NCI-H2171 treated with DMSO at 0.1 percent for 48 hours (cell line): ENCODE measurements at regions not wholly inside any gene's neighbourhood (a gene's known extent, or its start where the extent isn't known, plus 50 kb on each side); places are given as distances from the start of the nearest gene placed in this dataset.
"Not testable (repeated sequence)": the region's sequence is repeated elsewhere in the genome, so short reads cannot be mapped to it uniquely, and the experiment has no call there.

Experiments used
- DNase-seq: peaks from one replicate; lab custom pipeline; 2025; lab: John Stamatoyannopoulos, UW

GRCh38 chr19:28737021-28737895, 475.7 kb downstream of the UQCRFS1 start:
- DNase-seq = peak; percentile 9

DNA sequence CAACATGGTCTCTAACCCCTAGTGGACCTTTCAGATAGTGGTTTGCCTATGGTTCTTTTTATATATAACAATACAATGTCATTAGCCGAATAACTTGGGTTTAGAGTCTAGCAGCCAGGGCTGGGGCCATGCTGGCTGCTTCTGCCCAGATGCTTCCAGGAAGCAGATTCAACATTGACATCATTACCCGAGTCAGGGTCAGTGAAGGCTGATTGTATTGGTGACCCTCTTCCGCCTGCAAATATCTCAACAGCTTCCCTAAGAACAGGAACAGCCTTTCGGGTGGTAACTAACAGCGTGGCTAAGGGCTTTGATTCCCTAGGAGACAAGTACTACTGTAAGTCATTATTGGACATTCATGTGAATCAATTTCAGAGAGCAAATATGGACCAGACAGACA, 476.4 kb downstream of the UQCRFS1 start:
- no peak for DNase-seq

GRCh38 chr19:28731577-28731976, 481.4 kb downstream of the UQCRFS1 start:
- DNase-seq = no peak

DNA sequence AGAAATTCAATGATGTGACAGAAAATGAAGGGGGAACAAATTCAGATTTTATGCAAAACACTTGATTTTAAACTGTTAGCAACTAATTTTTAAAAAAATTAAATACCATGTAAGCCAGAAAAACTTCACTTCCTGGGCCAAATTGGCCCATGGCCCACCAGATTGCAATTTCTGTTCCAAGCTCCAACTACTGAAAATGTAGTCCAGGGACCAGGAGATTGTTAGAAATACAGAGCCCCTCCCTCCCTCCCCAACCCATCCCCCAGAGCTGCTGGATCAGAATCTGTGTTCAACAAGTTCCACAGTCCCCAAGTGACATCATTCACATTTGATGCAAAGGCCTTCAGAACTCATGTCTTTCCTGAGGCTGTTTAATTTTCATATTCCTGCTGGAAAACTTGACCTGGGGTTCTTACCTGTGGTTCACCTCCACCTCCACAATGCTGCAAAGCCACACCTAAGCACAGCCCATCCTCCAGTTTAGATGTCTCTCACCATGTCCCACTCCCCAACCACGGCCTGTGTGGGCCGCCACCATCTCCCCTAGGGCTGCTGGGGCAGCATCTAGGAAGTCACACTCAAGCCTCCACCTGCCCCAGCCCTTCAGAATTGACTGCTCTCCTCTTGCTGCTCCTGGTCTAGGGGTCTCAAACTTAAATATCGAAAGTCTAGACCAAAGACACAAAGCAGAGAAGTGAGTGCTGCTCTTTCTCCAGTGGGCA, 482.0 kb downstream of the UQCRFS1 start:
- DNase-seq = no peak

- DNase-seq = no peak
Measured at GRCh38 chr19:28727480-28728159, 485.3 kb downstream of the UQCRFS1 start.

GRCh38 chr19:28726533-28727479, 486.1 kb downstream of the UQCRFS1 start:
- DNase-seq = no peak

DNA sequence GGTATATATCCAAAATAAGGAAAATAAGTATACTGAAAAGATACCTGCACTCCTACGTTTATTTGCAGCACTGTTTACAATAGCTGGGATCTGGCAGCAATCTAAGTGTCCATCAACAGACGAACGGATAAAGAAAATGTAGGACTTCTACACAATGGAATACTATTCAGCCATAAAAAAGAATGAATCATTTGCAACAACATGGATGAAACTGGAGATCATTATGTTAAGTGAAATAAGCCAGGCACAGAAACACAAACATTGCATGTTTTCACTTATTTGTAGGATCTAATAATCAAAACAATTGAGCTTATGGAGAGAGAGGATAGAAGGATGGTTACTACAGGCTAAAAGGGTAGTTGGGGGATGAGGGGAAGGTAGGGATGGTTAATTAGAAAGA, 494.0 kb downstream of the UQCRFS1 start:
- DNase-seq = no peak

GRCh38 chr19:28715157-28715556, 497.8 kb downstream of the UQCRFS1 start:
- no peak for DNase-seq

- DNase-seq = no peak
Measured at GRCh38 chr19:28711411-28711810, 501.5 kb downstream of the UQCRFS1 start.

- peak; percentile 79 for DNase-seq
Measured at GRCh38 chr19:28710278-28710677, 502.7 kb downstream of the UQCRFS1 start.

GRCh38 chr19:28706693-28707092, 506.3 kb downstream of the UQCRFS1 start:
- DNase-seq = no peak

- no peak for DNase-seq
Measured at GRCh38 chr19:28705008-28705407, 507.9 kb downstream of the UQCRFS1 start.

- DNase-seq = no peak
Measured at GRCh38 chr19:28703400-28703956, 509.5 kb downstream of the UQCRFS1 start.

- DNase-seq = no peak
Measured at GRCh38 chr19:28701491-28701890, 511.5 kb downstream of the UQCRFS1 start.

- no peak for DNase-seq
Measured at GRCh38 chr19:28700176-28700575, 512.8 kb downstream of the UQCRFS1 start.

GRCh38 chr19:28697308-28697707, 515.6 kb downstream of the UQCRFS1 start:
- no peak for DNase-seq

GRCh38 chr19:28694812-28695211, 518.1 kb downstream of the UQCRFS1 start:
- no peak for DNase-seq

DNA sequence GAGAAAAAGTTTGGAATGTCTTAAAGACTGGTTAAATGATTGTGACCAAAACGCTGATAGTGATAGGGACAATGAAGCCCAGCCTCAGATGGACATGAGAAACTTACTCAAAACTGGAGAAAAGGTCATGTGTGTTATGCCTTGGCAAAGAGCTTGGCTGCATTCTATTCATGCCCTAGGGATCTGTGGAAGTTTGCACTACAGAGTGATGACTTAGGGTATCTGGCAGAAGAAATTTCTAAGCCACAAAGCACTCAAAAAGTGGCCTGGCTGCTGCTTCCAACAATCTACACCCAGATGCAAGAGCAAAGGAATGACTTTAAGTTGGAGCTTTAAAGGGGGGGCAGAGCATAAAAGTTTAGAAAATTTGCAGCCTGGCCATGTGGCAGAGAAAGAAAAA, 521.3 kb downstream of the UQCRFS1 start:
- no peak for DNase-seq

DNA sequence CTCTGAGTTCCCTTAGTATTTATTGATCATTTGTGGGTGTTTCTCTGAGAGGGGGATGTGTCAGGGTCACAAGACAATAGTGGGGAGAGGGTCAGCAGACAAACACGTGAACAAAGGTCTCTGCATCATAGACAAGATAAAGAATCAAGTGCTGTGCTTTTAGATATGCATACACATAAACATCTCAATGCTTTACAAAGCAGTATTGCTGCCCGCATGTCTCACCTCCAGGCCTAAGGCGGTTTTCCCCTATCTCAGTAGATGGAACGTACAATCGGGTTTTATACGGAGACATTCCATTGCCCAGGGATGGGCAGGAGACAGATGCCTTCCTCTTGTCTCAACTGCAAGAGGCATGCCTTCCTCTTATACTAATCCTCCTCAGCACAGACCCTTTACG, 523.5 kb downstream of the UQCRFS1 start:
- DNase-seq = not testable (repeated sequence)

- no peak for DNase-seq
Measured at GRCh38 chr19:28687296-28687695, 525.7 kb downstream of the UQCRFS1 start.

- DNase-seq = no peak
Measured at GRCh38 chr19:28686756-28687155, 526.2 kb downstream of the UQCRFS1 start.
